CD4-positive, alpha-beta memory T cell (primary cell): ENCODE measurements at regions not wholly inside any gene's neighbourhood (a gene's known extent, or its start where the extent isn't known, plus 50 kb on each side); places are given as distances from the start of the nearest gene placed in this dataset.

ENCODE experiments used
- CTCF ChIA-PET: fragments of 350-600 bp; sonication (Branson Sonifier 250); formaldehyde crosslinking; loops from one replicate; lab custom pipeline; 2021; ENCODE audit warnings: inconsistent platforms; ENCODE audit not compliant: partially characterized antibody; lab: Charles Lee
- POLR2A ChIA-PET: fragments of 350-600 bp; sonication (Branson Sonifier 250); formaldehyde crosslinking; loops from one replicate; lab custom pipeline; 2021; ENCODE audit not compliant: partially characterized antibody; lab: Charles Lee
- DNase-seq, 5 donors: peaks; one replicate each; pipeline versions ENCODE4 v3.0.0 to v3.0.0-alpha.2; 2020 to 2022; ENCODE audit warnings: mixed read lengths in 1 of 5
- H3K27ac ChIP-seq: one replicate; pipeline ENCODE4 v1.7.0; 2013; ENCODE audit warnings: low read depth, low read length
- H3K27me3 ChIP-seq: 2 replicates; pipeline ENCODE4 v1.7.0; 2013; ENCODE audit warnings: mild to moderate bottlenecking, low read length, moderate library complexity; ENCODE audit not compliant: insufficient read depth
- H3K36me3 ChIP-seq: 2 replicates; pipeline ENCODE4 v1.7.0; 2013; ENCODE audit warnings: mild to moderate bottlenecking, low read length, moderate library complexity; ENCODE audit not compliant: insufficient read depth
- H3K4me1 ChIP-seq: 2 replicates; pipeline ENCODE4 v1.7.0; 2013; ENCODE audit warnings: mild to moderate bottlenecking, low read length, moderate library complexity; ENCODE audit not compliant: insufficient read depth
- H3K4me3 ChIP-seq, 2 donors: one replicate each; pipeline ENCODE4 v1.7.0; 2013; ENCODE audit warnings: low read length in 2 of 2, mild to moderate bottlenecking in 1 of 2
- H3K9me3 ChIP-seq, 2 donors: one replicate each; pipeline ENCODE4 v1.7.0; 2013; ENCODE audit warnings: low read length in 2 of 2, control low read depth in 1 of 2; ENCODE audit not compliant: control insufficient read depth in 1 of 2
- H3K27ac Mint-ChIP-seq, 7 donors: one replicate each; pipeline ENCODE4 v1.8.0; 2020 to 2021; ENCODE audit warnings: mixed read lengths in 7 of 7, mild to moderate bottlenecking in 6 of 7, inconsistent platforms in 3 of 7, moderate library complexity in 3 of 7
- H3K27me3 Mint-ChIP-seq, 2 donors: one replicate each; pipeline ENCODE4 v1.8.0; 2020 to 2021; ENCODE audit warnings: mixed read lengths in 2 of 2
- H3K36me3 Mint-ChIP-seq, 2 donors: one replicate each; pipeline ENCODE4 v1.8.0; 2020 to 2021; ENCODE audit warnings: mixed read lengths in 2 of 2, inconsistent platforms in 1 of 2, mild to moderate bottlenecking in 1 of 2
- H3K4me1 Mint-ChIP-seq, 4 donors: one replicate each; pipeline ENCODE4 v1.8.0; 2020 to 2021; ENCODE audit warnings: mixed read lengths in 4 of 4, mild to moderate bottlenecking in 1 of 4
- H3K4me3 Mint-ChIP-seq, 8 donors: one replicate each; pipeline ENCODE4 v1.8.0; 2020 to 2021; ENCODE audit warnings: mixed read lengths in 8 of 8, mild to moderate bottlenecking in 7 of 8, moderate library complexity in 6 of 8, inconsistent platforms in 3 of 8
- H3K9me3 Mint-ChIP-seq, 8 donors: one replicate each; pipeline ENCODE4 v1.8.0; 2020 to 2021; ENCODE audit warnings: mixed read lengths in 8 of 8, mild to moderate bottlenecking in 5 of 8, inconsistent platforms in 3 of 8, moderate library complexity in 1 of 8
- intact Hi-C: fragments of 100-400 bp; cut with micrococcal nuclease; formaldehyde crosslinking; loops from one replicate; pipeline ENCODE4 v1.15.1; 2023

- Histone ChIP-seq H3K9me3 (no peaks in the 10 kb centered on the region), H3K36me3 (no peaks in the 10 kb centered on the region), H3K27me3 (no peaks in the 10 kb centered on the region), H3K4me3 (no peak overlapping the region), H3K4me1 (no peaks in the 10 kb centered on the region), H3K27ac (no peak overlapping the region)
- Mint-ChIP-seq H3K4me1 (no peaks in the 10 kb centered on the region), H3K4me3 (no peak overlapping the region), H3K36me3 (no peaks in the 10 kb centered on the region), H3K27ac (no peak overlapping the region), H3K9me3 (peaks cover 0 to 17% (median 5%) of the 10 kb centered on the region in 8 donors), H3K27me3 (no peaks in the 10 kb centered on the region)
- intact Hi-C loops, result no loop called here
- CTCF ChIA-PET, result no interaction called here
- no peak for DNase-seq
- POLR2A ChIA-PET, result no interaction called here
Observed at GRCh38 chr13:92959790-92960189, 266.8 kb upstream of the GPC6 start.

- Mint-ChIP-seq H3K27me3 (no peaks in the 10 kb centered on the region), H3K27ac (no peak overlapping the region), H3K4me1 (no peaks in the 10 kb centered on the region), H3K36me3 (no peaks in the 10 kb centered on the region), H3K9me3 (peaks cover 0 to 15% (median 3%) of the 10 kb centered on the region in 8 donors), H3K4me3 (no peak overlapping the region)
- no peaks in the 10 kb centered on the region for H3K36me3 ChIP-seq
- H3K4me3 ChIP-seq, result no peak overlapping the region
- no peaks in the 10 kb centered on the region for H3K4me1 ChIP-seq
- ChIA-PET CTCF (no interaction called here), POLR2A (no interaction called here)
- no peak for DNase-seq
- no peak overlapping the region for H3K27ac ChIP-seq
- H3K9me3 ChIP-seq, result no peaks in the 10 kb centered on the region
- intact Hi-C loops, result no loop called here
- no peaks in the 10 kb centered on the region for H3K27me3 ChIP-seq
Observed at GRCh38 chr13:92963029-92963428, 263.6 kb upstream of the GPC6 start.

GRCh38 chr13:92966341-92966740 is 260.3 kb upstream of the GPC6 start:
- ChIA-PET CTCF (no interaction called here), POLR2A (no interaction called here)
- no peak overlapping the region for H3K27ac Mint-ChIP-seq
- no peaks in the 10 kb centered on the region for H3K4me1 Mint-ChIP-seq
- peaks cover 0 to 7% (median 3%) of the 10 kb centered on the region in 8 donors for H3K9me3 Mint-ChIP-seq
- no peaks in the 10 kb centered on the region for H3K36me3 Mint-ChIP-seq
- Histone ChIP-seq H3K36me3 (no peaks in the 10 kb centered on the region), H3K4me1 (no peaks in the 10 kb centered on the region), H3K27ac (no peak overlapping the region), H3K9me3 (no peaks in the 10 kb centered on the region), H3K4me3 (no peak overlapping the region), H3K27me3 (no peaks in the 10 kb centered on the region)
- H3K27me3 Mint-ChIP-seq, result no peaks in the 10 kb centered on the region
- no peak overlapping the region for H3K4me3 Mint-ChIP-seq
- no peak for DNase-seq
- intact Hi-C loops, result no loop called here

- peaks cover 0 to 5% (median 0%) of the 10 kb centered on the region in 8 donors for H3K9me3 Mint-ChIP-seq
- CTCF ChIA-PET, result no interaction called here
- Histone ChIP-seq H3K9me3 (no peaks in the 10 kb centered on the region), H3K27ac (no peak overlapping the region), H3K4me1 (no peaks in the 10 kb centered on the region), H3K27me3 (no peaks in the 10 kb centered on the region), H3K36me3 (no peaks in the 10 kb centered on the region), H3K4me3 (no peak overlapping the region)
- no peak for DNase-seq
- intact Hi-C loops, result no loop called here
- H3K36me3 Mint-ChIP-seq, result no peaks in the 10 kb centered on the region
- no peak overlapping the region for H3K4me3 Mint-ChIP-seq
- no peaks in the 10 kb centered on the region for H3K4me1 Mint-ChIP-seq
- H3K27me3 Mint-ChIP-seq, result no peaks in the 10 kb centered on the region
- no peak overlapping the region for H3K27ac Mint-ChIP-seq
- POLR2A ChIA-PET, result no interaction called here
Observed at GRCh38 chr13:92966900-92967299, 259.7 kb upstream of the GPC6 start.

DNA sequence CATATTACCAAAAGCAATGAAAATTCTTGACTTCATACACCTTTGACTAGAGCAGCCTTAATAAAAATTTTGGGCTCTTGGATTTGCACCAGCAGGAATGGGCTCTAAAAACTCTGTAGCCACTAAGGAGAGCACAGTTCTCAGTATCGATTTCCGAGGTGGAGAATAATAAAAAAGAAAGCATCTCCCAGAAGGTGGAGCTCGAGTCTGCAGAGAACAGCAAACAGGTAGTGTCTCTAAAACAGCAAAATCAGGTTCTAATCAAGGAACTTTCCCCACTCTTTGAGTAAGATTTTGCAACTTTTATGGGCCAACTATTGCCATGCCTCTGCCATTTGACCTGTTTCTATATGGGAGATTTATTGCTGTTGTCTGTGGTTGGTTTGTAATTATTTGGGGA is 258.7 kb upstream of the GPC6 start:
- no peaks in the 10 kb centered on the region for H3K9me3 ChIP-seq
- ChIA-PET POLR2A (no interaction called here), CTCF (no interaction called here)
- H3K4me1 ChIP-seq, result no peaks in the 10 kb centered on the region
- H3K36me3 Mint-ChIP-seq, result no peaks in the 10 kb centered on the region
- intact Hi-C loops, result no loop called here
- H3K9me3 Mint-ChIP-seq, result peaks cover 0 to 5% (median under 1%) of the 10 kb centered on the region in 8 donors
- H3K27me3 Mint-ChIP-seq, result no peaks in the 10 kb centered on the region
- H3K36me3 ChIP-seq, result no peaks in the 10 kb centered on the region
- DNase-seq, result no peak
- H3K27ac ChIP-seq, result no peak overlapping the region
- H3K4me1 Mint-ChIP-seq, result no peaks in the 10 kb centered on the region
- H3K4me3 Mint-ChIP-seq, result no peak overlapping the region
- H3K27me3 ChIP-seq, result no peaks in the 10 kb centered on the region
- H3K27ac Mint-ChIP-seq, result no peak overlapping the region
- no peak overlapping the region for H3K4me3 ChIP-seq

DNA sequence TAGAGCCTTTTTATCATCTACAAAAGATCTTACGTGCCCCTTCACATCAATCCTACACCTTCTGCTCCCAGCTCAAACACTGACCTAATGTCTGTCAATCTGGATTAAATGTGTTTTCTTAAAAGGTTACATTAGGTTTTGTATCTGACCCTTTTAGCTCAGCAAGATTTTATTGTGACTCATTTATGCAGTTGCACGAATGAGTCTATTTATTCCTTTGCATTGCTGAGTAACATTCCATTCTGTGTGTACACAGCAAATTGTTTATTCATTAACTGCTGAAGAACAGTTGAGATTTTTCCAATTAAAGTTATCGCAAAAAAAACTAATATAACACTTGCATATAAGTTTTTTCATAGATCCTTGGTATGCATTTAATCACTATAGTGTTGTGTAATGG is 253.9 kb upstream of the GPC6 start:
- no peaks in the 10 kb centered on the region for H3K27me3 ChIP-seq
- H3K4me1 Mint-ChIP-seq, result no peaks in the 10 kb centered on the region
- H3K4me1 ChIP-seq, result no peaks in the 10 kb centered on the region
- intact Hi-C loops, result no loop called here
- H3K27ac ChIP-seq, result no peak overlapping the region
- no peaks in the 10 kb centered on the region for H3K36me3 ChIP-seq
- no peaks in the 10 kb centered on the region for H3K9me3 ChIP-seq
- H3K4me3 ChIP-seq, result no peak overlapping the region
- no peaks in the 10 kb centered on the region for H3K36me3 Mint-ChIP-seq
- no peak overlapping the region for H3K27ac Mint-ChIP-seq
- peaks cover 0 to 5% (median 0%) of the 10 kb centered on the region in 8 donors for H3K9me3 Mint-ChIP-seq
- CTCF ChIA-PET, result no interaction called here
- H3K4me3 Mint-ChIP-seq, result no peak overlapping the region
- POLR2A ChIA-PET, result no interaction called here
- no peak for DNase-seq
- no peaks in the 10 kb centered on the region for H3K27me3 Mint-ChIP-seq

DNA sequence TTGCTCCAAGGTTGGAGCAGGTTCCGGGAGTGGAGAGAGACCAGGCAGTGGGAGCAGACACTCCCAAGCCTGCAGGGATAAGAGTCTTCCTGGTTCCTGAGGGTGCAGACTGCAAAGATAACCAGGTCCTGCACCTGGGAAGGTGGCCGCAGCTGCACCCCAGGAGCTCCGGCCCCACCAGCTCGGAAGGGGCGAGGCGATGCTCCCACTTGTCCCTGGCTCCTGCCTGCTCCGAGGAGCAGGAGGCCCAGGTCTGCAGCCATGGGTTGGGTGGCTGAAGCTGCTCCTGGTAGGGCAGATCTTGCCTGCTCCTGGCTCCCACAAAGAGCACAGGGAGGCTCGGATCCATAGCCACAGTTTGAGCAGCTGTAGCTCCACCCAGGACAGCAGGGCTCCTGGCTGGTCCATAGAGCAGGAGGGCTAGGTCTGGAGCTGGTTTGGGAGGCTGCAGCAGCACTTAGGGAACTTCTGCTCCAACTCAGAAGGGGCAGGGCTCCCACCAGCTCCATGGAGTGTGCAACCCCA is 251.6 kb upstream of the GPC6 start:
- Mint-ChIP-seq H3K4me1 (no peaks in the 10 kb centered on the region), H3K4me3 (no peak overlapping the region), H3K27me3 (no peaks in the 10 kb centered on the region), H3K27ac (no peak overlapping the region), H3K36me3 (no peaks in the 10 kb centered on the region), H3K9me3 (peaks cover 0 to 5% (median 0%) of the 10 kb centered on the region in 8 donors)
- DNase-seq, result no peak
- ChIA-PET CTCF (no interaction called here), POLR2A (no interaction called here)
- Histone ChIP-seq H3K4me3 (no peak overlapping the region), H3K9me3 (no peaks in the 10 kb centered on the region), H3K27ac (no peak overlapping the region), H3K36me3 (no peaks in the 10 kb centered on the region), H3K4me1 (no peaks in the 10 kb centered on the region), H3K27me3 (no peaks in the 10 kb centered on the region)
- intact Hi-C loops, result no loop called here

GRCh38 chr13:92976657-92977056 is 249.9 kb upstream of the GPC6 start:
- intact Hi-C loops, result no loop called here
- Mint-ChIP-seq H3K4me3 (no peak overlapping the region), H3K27me3 (no peaks in the 10 kb centered on the region), H3K9me3 (peaks cover 0 to 4% (median 0%) of the 10 kb centered on the region in 8 donors), H3K27ac (no peak overlapping the region), H3K36me3 (no peaks in the 10 kb centered on the region), H3K4me1 (no peaks in the 10 kb centered on the region)
- no peaks in the 10 kb centered on the region for H3K27me3 ChIP-seq
- no peaks in the 10 kb centered on the region for H3K36me3 ChIP-seq
- no peak for DNase-seq
- no peak overlapping the region for H3K4me3 ChIP-seq
- POLR2A ChIA-PET, result no interaction called here
- CTCF ChIA-PET, result interaction anchor here (0.7 kb wide), 1 partner anchor 38 kb away, joined by 3 read pairs; no protein-coding TSS in a partner anchor
- no peaks in the 10 kb centered on the region for H3K9me3 ChIP-seq
- H3K27ac ChIP-seq, result no peak overlapping the region
- H3K4me1 ChIP-seq, result no peaks in the 10 kb centered on the region
